ENCODE measurements at regions not wholly inside any gene's neighbourhood (a gene's known extent, or its start where the extent isn't known, plus 50 kb on each side); places are given as distances from the start of the nearest gene placed in this dataset.

- Histone ChIP-seq H3K27me3 (ENCODE audit: control insufficient read depth in 1 of 2, insufficient read depth in 1 of 2, low read length in 2 of 2) (no peaks in the 10 kb centered on the region), H3K27ac (ENCODE audit: low read length, poor library complexity, severe bottlenecking) (no peak overlapping the region), H2BK120ac (ENCODE audit: low read depth, low read length) (no peak overlapping the region), H4K91ac (ENCODE audit: low read length) (no peak overlapping the region), H3K4me1 (ENCODE audit: control insufficient read depth, insufficient read depth, low read depth, low read length) (peaks cover 5% of the 10 kb centered on the region), H2AK5ac (ENCODE audit: low read length, severe bottlenecking) (no peak overlapping the region), H2BK15ac (ENCODE audit: low read depth, poor library complexity, severe bottlenecking) (no peak overlapping the region), H4K8ac (ENCODE audit: low read length) (peak overlapping the region; percentile 49), H2AFZ (ENCODE audit: low read depth, low read length) (no peak overlapping the region), H3K14ac (ENCODE audit: low read length in 2 of 2) (no peak overlapping the region), H3K36me3 (ENCODE audit: control insufficient read depth in 1 of 2, insufficient read depth in 2 of 2, low read depth in 1 of 2, low read length in 2 of 2) (no peaks in the 10 kb centered on the region), H3K4me2 (ENCODE audit: low read length, poor library complexity, severe bottlenecking) (no peak overlapping the region), H2BK12ac (ENCODE audit: low read length in 2 of 2) (no peak overlapping the region), H3K18ac (ENCODE audit: low read depth in 1 of 2, low read length in 2 of 2) (peak overlapping the region in 1 of 2 experiments; percentile 4), H3K23ac (ENCODE audit: low read length in 2 of 2) (no peak overlapping the region), H3K9me3 (ENCODE audit: control insufficient read depth, low read length) (peaks cover 2% of the 10 kb centered on the region), H3K4me3 (ENCODE audit: insufficient read depth in 1 of 2, low read depth in 1 of 2, low read length in 2 of 2) (no peak overlapping the region), H3K4ac (ENCODE audit: low read depth in 1 of 2, low read length in 2 of 2) (no peak overlapping the region), H2BK5ac (ENCODE audit: low read depth, low read length, poor library complexity, severe bottlenecking) (no peak overlapping the region), H3K79me1 (replicated peaks; ENCODE audit: low read length, poor library complexity, severe bottlenecking) (no peaks in the 10 kb centered on the region), H3K9ac (ENCODE audit: low read length) (no peak overlapping the region)
- 63% methylated on average over 8 of the region's 8 CpGs for WGBS
- DNase-seq = no peak
These were observed 128.5 kb downstream of the NUDT12 start for GRCh38 chr5:103434057-103434456.

- Histone ChIP-seq H2BK12ac (ENCODE audit: low read length in 2 of 2) (no peak overlapping the region), H3K79me1 (replicated peaks; ENCODE audit: low read length, poor library complexity, severe bottlenecking) (no peaks in the 10 kb centered on the region), H2BK15ac (ENCODE audit: low read depth, poor library complexity, severe bottlenecking) (no peak overlapping the region), H3K4me3 (ENCODE audit: insufficient read depth in 1 of 2, low read depth in 1 of 2, low read length in 2 of 2) (no peak overlapping the region), H2BK120ac (ENCODE audit: low read depth, low read length) (no peak overlapping the region), H3K9ac (ENCODE audit: low read length) (no peak overlapping the region), H3K27ac (ENCODE audit: low read length, poor library complexity, severe bottlenecking) (no peak overlapping the region), H3K36me3 (ENCODE audit: control insufficient read depth in 1 of 2, insufficient read depth in 2 of 2, low read depth in 1 of 2, low read length in 2 of 2) (no peaks in the 10 kb centered on the region), H2BK5ac (ENCODE audit: low read depth, low read length, poor library complexity, severe bottlenecking) (no peak overlapping the region), H3K14ac (ENCODE audit: low read length in 2 of 2) (no peak overlapping the region), H3K4ac (ENCODE audit: low read depth in 1 of 2, low read length in 2 of 2) (no peak overlapping the region), H4K8ac (ENCODE audit: low read length) (no peak overlapping the region), H3K4me2 (ENCODE audit: low read length, poor library complexity, severe bottlenecking) (no peak overlapping the region), H3K23ac (ENCODE audit: low read length in 2 of 2) (no peak overlapping the region), H3K4me1 (ENCODE audit: control insufficient read depth, insufficient read depth, low read depth, low read length) (peaks cover 5% of the 10 kb centered on the region), H3K18ac (ENCODE audit: low read depth in 1 of 2, low read length in 2 of 2) (no peak overlapping the region), H3K9me3 (ENCODE audit: control insufficient read depth, low read length) (no peaks in the 10 kb centered on the region), H3K27me3 (ENCODE audit: control insufficient read depth in 1 of 2, insufficient read depth in 1 of 2, low read length in 2 of 2) (no peaks in the 10 kb centered on the region), H2AFZ (ENCODE audit: low read depth, low read length) (no peak overlapping the region), H4K91ac (ENCODE audit: low read length) (no peak overlapping the region), H2AK5ac (ENCODE audit: low read length, severe bottlenecking) (no peak overlapping the region)
- no peak for DNase-seq
- 93% methylated on average over 1 of the region's 1 CpG for WGBS
These were observed 129.4 kb downstream of the NUDT12 start for GRCh38 chr5:103433211-103433610.

GRCh38 chr5:103428923-103429322 is 133.7 kb downstream of the NUDT12 start:
- H3K27me3 ChIP-seq (ENCODE audit: control insufficient read depth in 1 of 2, insufficient read depth in 1 of 2, low read length in 2 of 2) = no peaks in the 10 kb centered on the region
- no peak overlapping the region for H3K4me3 ChIP-seq (ENCODE audit: insufficient read depth in 1 of 2, low read depth in 1 of 2, low read length in 2 of 2)
- H3K4me1 ChIP-seq (ENCODE audit: control insufficient read depth, insufficient read depth, low read depth, low read length) = peaks cover 2% of the 10 kb centered on the region
- H3K4ac ChIP-seq (ENCODE audit: low read depth in 1 of 2, low read length in 2 of 2) = no peak overlapping the region
- H3K36me3 ChIP-seq (ENCODE audit: control insufficient read depth in 1 of 2, insufficient read depth in 2 of 2, low read depth in 1 of 2, low read length in 2 of 2) = no peaks in the 10 kb centered on the region
- H3K4me2 ChIP-seq (ENCODE audit: low read length, poor library complexity, severe bottlenecking) = no peak overlapping the region
- H3K18ac ChIP-seq (ENCODE audit: low read depth in 1 of 2, low read length in 2 of 2) = no peak overlapping the region
- no peak overlapping the region for H2BK120ac ChIP-seq (ENCODE audit: low read depth, low read length)
- no peak overlapping the region for H3K23ac ChIP-seq (ENCODE audit: low read length in 2 of 2)
- WGBS = 96% methylated on average over 2 of the region's 2 CpGs
- H2AFZ ChIP-seq (ENCODE audit: low read depth, low read length) = no peak overlapping the region
- no peak overlapping the region for H2BK15ac ChIP-seq (ENCODE audit: low read depth, poor library complexity, severe bottlenecking)
- no peak overlapping the region for H3K14ac ChIP-seq (ENCODE audit: low read length in 2 of 2)
- H3K79me1 ChIP-seq (replicated peaks; ENCODE audit: low read length, poor library complexity, severe bottlenecking) = no peaks in the 10 kb centered on the region
- no peak overlapping the region for H2BK5ac ChIP-seq (ENCODE audit: low read depth, low read length, poor library complexity, severe bottlenecking)
- H3K9ac ChIP-seq (ENCODE audit: low read length) = peak overlapping the region; percentile 59
- no peak overlapping the region for H4K8ac ChIP-seq (ENCODE audit: low read length)
- H3K9me3 ChIP-seq (ENCODE audit: control insufficient read depth, low read length) = no peaks in the 10 kb centered on the region
- H2BK12ac ChIP-seq (ENCODE audit: low read length in 2 of 2) = no peak overlapping the region
- no peak for DNase-seq
- no peak overlapping the region for H4K91ac ChIP-seq (ENCODE audit: low read length)
- H3K27ac ChIP-seq (ENCODE audit: low read length, poor library complexity, severe bottlenecking) = no peak overlapping the region
- H2AK5ac ChIP-seq (ENCODE audit: low read length, severe bottlenecking) = no peak overlapping the region

- no peak overlapping the region for H3K27ac ChIP-seq (ENCODE audit: low read length, poor library complexity, severe bottlenecking)
- no peak overlapping the region for H3K4me3 ChIP-seq (ENCODE audit: insufficient read depth in 1 of 2, low read depth in 1 of 2, low read length in 2 of 2)
- H4K91ac ChIP-seq (ENCODE audit: low read length) = no peak overlapping the region
- peak overlapping the region; percentile 59 for H3K9ac ChIP-seq (ENCODE audit: low read length)
- H2BK12ac ChIP-seq (ENCODE audit: low read length in 2 of 2) = no peak overlapping the region
- H3K23ac ChIP-seq (ENCODE audit: low read length in 2 of 2) = no peak overlapping the region
- no peak overlapping the region for H4K8ac ChIP-seq (ENCODE audit: low read length)
- no peak overlapping the region for H2BK15ac ChIP-seq (ENCODE audit: low read depth, poor library complexity, severe bottlenecking)
- 91% methylated on average over 5 of the region's 6 CpGs for WGBS
- no peak overlapping the region for H2AK5ac ChIP-seq (ENCODE audit: low read length, severe bottlenecking)
- H2AFZ ChIP-seq (ENCODE audit: low read depth, low read length) = no peak overlapping the region
- no peak overlapping the region for H3K14ac ChIP-seq (ENCODE audit: low read length in 2 of 2)
- H3K27me3 ChIP-seq (ENCODE audit: control insufficient read depth in 1 of 2, insufficient read depth in 1 of 2, low read length in 2 of 2) = no peaks in the 10 kb centered on the region
- DNase-seq = no peak
- H3K4me2 ChIP-seq (ENCODE audit: low read length, poor library complexity, severe bottlenecking) = no peak overlapping the region
- H2BK120ac ChIP-seq (ENCODE audit: low read depth, low read length) = no peak overlapping the region
- no peaks in the 10 kb centered on the region for H3K36me3 ChIP-seq (ENCODE audit: control insufficient read depth in 1 of 2, insufficient read depth in 2 of 2, low read depth in 1 of 2, low read length in 2 of 2)
- no peak overlapping the region for H2BK5ac ChIP-seq (ENCODE audit: low read depth, low read length, poor library complexity, severe bottlenecking)
- no peak overlapping the region for H3K4ac ChIP-seq (ENCODE audit: low read depth in 1 of 2, low read length in 2 of 2)
- H3K4me1 ChIP-seq (ENCODE audit: control insufficient read depth, insufficient read depth, low read depth, low read length) = peaks cover 2% of the 10 kb centered on the region
- no peaks in the 10 kb centered on the region for H3K9me3 ChIP-seq (ENCODE audit: control insufficient read depth, low read length)
- no peaks in the 10 kb centered on the region for H3K79me1 ChIP-seq (replicated peaks; ENCODE audit: low read length, poor library complexity, severe bottlenecking)
- no peak overlapping the region for H3K18ac ChIP-seq (ENCODE audit: low read depth in 1 of 2, low read length in 2 of 2)
These were observed 134.1 kb downstream of the NUDT12 start for GRCh38 chr5:103428411-103428871.
